HEK293 (cell line): ENCODE measurements at regions not wholly inside any gene's neighbourhood (a gene's known extent, or its start where the extent isn't known, plus 50 kb on each side); places are given as distances from the start of the nearest gene placed in this dataset.

Experiments
- CTCF ChIA-PET: fragments of 350-600 bp; formaldehyde crosslinking; extraction: SDS; loops from one replicate; lab custom pipeline; 2021; ENCODE audit warnings: antibody characterized with exemption; lab: Yijun Ruan, JAX
- POLR2A ChIA-PET: fragments of 300-600 bp; formaldehyde crosslinking; extraction: SDS; loops from one replicate; lab custom pipeline; 2020; ENCODE audit warnings: antibody characterized with exemption, inconsistent platforms; lab: Yijun Ruan, JAX
- H3K27ac ChIP-seq: fragments of 200-500 bp; sonication (Bioruptor generic); 2 replicates; pipeline ENCODE4 v1.5.1; 2014; ENCODE audit warnings: low read depth, low read length, control low read depth, inconsistent platforms; ENCODE audit errors: extremely low read depth
- H3K36me3 ChIP-seq, 2 experiments: fragments of 200-500 bp in 1 of 2; sonication (Bioruptor generic) in 1 of 2; 1 replicate in 1 of 2; 2 replicates in 1 of 2; pipeline ENCODE4 v1.5.1; 2014 to 2017; ENCODE audit warnings: inconsistent platforms in 2 of 2, low read length in 2 of 2; ENCODE audit not compliant: control insufficient read depth in 2 of 2, insufficient read depth in 1 of 2
- H3K4me1 ChIP-seq: fragments of 200-500 bp; sonication (Bioruptor generic); 2 replicates; pipeline ENCODE4 v1.5.1; 2014; ENCODE audit warnings: mild to moderate bottlenecking, low read length, inconsistent platforms; ENCODE audit not compliant: control insufficient read depth, insufficient read depth
- H3K4me3 ChIP-seq: 2 replicates; pipeline ENCODE4 v1.5.1; 2011; ENCODE audit warnings: low read depth, mild to moderate bottlenecking, control low read depth, low read length, moderate library complexity
- H3K9me3 ChIP-seq: fragments of 200-500 bp; sonication (Bioruptor generic); 2 replicates; pipeline ENCODE4 v1.5.1; 2014; ENCODE audit warnings: low read depth, low read length, inconsistent platforms; ENCODE audit not compliant: control insufficient read depth, insufficient read depth
- CTCF ChIP-seq: fragments of 450-650 bp; formaldehyde crosslinking; IDR thresholded peaks from 2 replicates; pipeline ENCODE4 v1.5.1; 2016; ENCODE audit warnings: missing biosample characterization, missing genetic modification characterization
- GLI4 ChIP-seq: fragments of 450-650 bp; formaldehyde crosslinking; IDR thresholded peaks from 2 replicates; pipeline ENCODE4 v1.5.1; 2016; ENCODE audit warnings: missing biosample characterization, missing genetic modification characterization
- HOXD13 ChIP-seq: sonication (generic); formaldehyde crosslinking; IDR thresholded peaks from 2 replicates; pipeline ENCODE4 v1.8.0; 2022; ENCODE audit warnings: missing genetic modification reagents, borderline replicate concordance
- INSM2 ChIP-seq: fragments of 450-650 bp; formaldehyde crosslinking; IDR thresholded peaks from 2 replicates; pipeline ENCODE4 v1.5.1; 2016; ENCODE audit warnings: missing biosample characterization, missing genetic modification characterization
- MYNN ChIP-seq: fragments of 450-650 bp; formaldehyde crosslinking; IDR thresholded peaks from 2 replicates; pipeline ENCODE4 v1.5.1; 2016; ENCODE audit warnings: missing biosample characterization, missing genetic modification characterization, borderline replicate concordance
- SP7 ChIP-seq: fragments of 450-650 bp; formaldehyde crosslinking; IDR thresholded peaks from 2 replicates; pipeline ENCODE4 v1.5.1; 2016; ENCODE audit warnings: missing biosample characterization, missing genetic modification characterization
- TRIM28 ChIP-seq: IDR thresholded peaks from 2 replicates; pipeline ENCODE4 v1.6.1; 2011; ENCODE audit warnings: low read length, control low read depth, borderline replicate concordance
- ZNF138 ChIP-seq: fragments of 450-650 bp; formaldehyde crosslinking; IDR thresholded peaks from 2 replicates; pipeline ENCODE4 v1.5.1; 2016; ENCODE audit warnings: missing biosample characterization, missing genetic modification characterization, borderline replicate concordance
- ZNF140 ChIP-seq: fragments of 450-650 bp; formaldehyde crosslinking; IDR thresholded peaks from 2 replicates; pipeline ENCODE4 v1.5.1; 2016; ENCODE audit warnings: missing biosample characterization, missing genetic modification characterization
- ZNF146 ChIP-seq: fragments of 450-650 bp; formaldehyde crosslinking; IDR thresholded peaks from 2 replicates; pipeline ENCODE4 v1.5.1; 2016; ENCODE audit warnings: missing biosample characterization, missing genetic modification characterization
- ZNF2 ChIP-seq: fragments of 450-650 bp; formaldehyde crosslinking; IDR thresholded peaks from 2 replicates; pipeline ENCODE4 v1.5.1; 2016; ENCODE audit warnings: missing biosample characterization, missing genetic modification characterization
- ZNF211 ChIP-seq: fragments of 450-650 bp; formaldehyde crosslinking; IDR thresholded peaks from 2 replicates; pipeline ENCODE4 v1.5.1; 2016; ENCODE audit warnings: low read depth, missing biosample characterization, missing genetic modification characterization
- ZNF221 ChIP-seq: fragments of 450-650 bp; formaldehyde crosslinking; IDR thresholded peaks from 2 replicates; pipeline ENCODE4 v1.5.1; 2017; ENCODE audit warnings: missing biosample characterization, missing genetic modification characterization, borderline replicate concordance
- ZNF248 ChIP-seq: fragments of 450-650 bp; formaldehyde crosslinking; IDR thresholded peaks from 2 replicates; pipeline ENCODE4 v1.5.1; 2017; ENCODE audit warnings: missing biosample characterization, missing genetic modification characterization
- ZNF311 ChIP-seq: fragments of 450-650 bp; formaldehyde crosslinking; IDR thresholded peaks from 2 replicates; pipeline ENCODE4 v1.5.1; 2017; ENCODE audit warnings: missing biosample characterization, missing genetic modification characterization, borderline replicate concordance
- ZNF335 ChIP-seq: fragments of 450-650 bp; formaldehyde crosslinking; conservative IDR thresholded peaks from 2 replicates; pipeline ENCODE4 v1.5.1; 2016; ENCODE audit warnings: missing biosample characterization, missing genetic modification characterization
- ZNF404 ChIP-seq: fragments of 450-650 bp; formaldehyde crosslinking; IDR thresholded peaks from 2 replicates; pipeline ENCODE4 v1.5.1; 2017; ENCODE audit warnings: missing biosample characterization, missing genetic modification characterization
- ZNF514 ChIP-seq: fragments of 450-650 bp; formaldehyde crosslinking; IDR thresholded peaks from 2 replicates; pipeline ENCODE4 v1.5.1; 2016; ENCODE audit warnings: missing biosample characterization, missing genetic modification characterization
- ZNF530 ChIP-seq: fragments of 450-650 bp; formaldehyde crosslinking; IDR thresholded peaks from 2 replicates; pipeline ENCODE4 v1.5.1; 2016; ENCODE audit warnings: low read depth, missing biosample characterization, missing genetic modification characterization
- ZNF555 ChIP-seq: fragments of 450-650 bp; formaldehyde crosslinking; conservative IDR thresholded peaks from 2 replicates; pipeline ENCODE4 v1.5.1; 2017; ENCODE audit warnings: missing biosample characterization, mild to moderate bottlenecking, missing genetic modification characterization, inconsistent platforms
- ZNF571 ChIP-seq: fragments of 450-650 bp; formaldehyde crosslinking; IDR thresholded peaks from 2 replicates; pipeline ENCODE4 v1.5.0; 2017; ENCODE audit warnings: missing biosample characterization, missing genetic modification characterization
- ZNF623 ChIP-seq: fragments of 450-650 bp; formaldehyde crosslinking; IDR thresholded peaks from 2 replicates; pipeline ENCODE4 v1.5.1; 2016; ENCODE audit warnings: missing biosample characterization, missing genetic modification characterization
- ZNF654 ChIP-seq: fragments of 450-650 bp; formaldehyde crosslinking; IDR thresholded peaks from 2 replicates; pipeline ENCODE4 v1.5.1; 2016; ENCODE audit warnings: low read depth, missing biosample characterization, missing genetic modification characterization
- ZNF792 ChIP-seq: fragments of 450-650 bp; formaldehyde crosslinking; IDR thresholded peaks from 2 replicates; pipeline ENCODE4 v1.5.1; 2016; ENCODE audit warnings: missing biosample characterization, missing genetic modification characterization

- TF ChIP-seq ZNF2 (tag by site-specific recombination), result no peak
- TF ChIP-seq ZNF792, result no peak
- no peak for TF ChIP-seq HOXD13 (CRISPR knock-in tag)
- TF ChIP-seq MYNN (tag by site-specific recombination), result no peak
- no peak for TF ChIP-seq ZNF248 (tag by site-specific recombination)
- TF ChIP-seq ZNF221, result no peak
- no peak for TF ChIP-seq ZNF514 (tag by site-specific recombination)
- no peak for TF ChIP-seq INSM2 (tag by site-specific recombination)
- TF ChIP-seq GLI4 (tag by site-specific recombination), result no peak
- TF ChIP-seq ZNF404, result no peak
- TF ChIP-seq ZNF138, result no peak
- no peak for TF ChIP-seq SP7 (tag by site-specific recombination)
- TF ChIP-seq ZNF211 (tag by site-specific recombination), result no peak
- ChIA-PET CTCF (no interaction called here), POLR2A (no interaction called here)
- Histone ChIP-seq H3K4me1 (no peaks in the 10 kb centered on the region), H3K9me3 (no peaks in the 10 kb centered on the region), H3K4me3 (no peak overlapping the region), H3K36me3 (no peaks in the 10 kb centered on the region), H3K27ac (no peak overlapping the region)
Observed at GRCh38 chr9:91087462-91087759, 274.3 kb downstream of the AUH start.

GRCh38 chr9:91089405-91090129 lies 272.2 kb downstream of the AUH start:
- Histone ChIP-seq H3K9me3 (no peaks in the 10 kb centered on the region), H3K27ac (no peak overlapping the region)
- TF ChIP-seq ZNF311 (no peak), ZNF140 (tag by site-specific recombination) (no peak), ZNF571 (tag by site-specific recombination) (no peak), ZNF530 (tag by site-specific recombination) (no peak), TRIM28 (no peak), ZNF555 (no peak), CTCF (tag by site-specific recombination) (0 out of 2 replicates have a peak, but pooled peaks have one; percentile 42), ZNF335 (no peak), ZNF654 (tag by site-specific recombination) (peak; percentile 22; the same call in 1 of the 2 replicates), ZNF623 (tag by site-specific recombination) (no peak), ZNF146 (tag by site-specific recombination) (no peak)
- TF ChIP-seq, all 188 proteins: peak for 2
- Histone ChIP-seq H3K4me3 (no peak overlapping the region), H3K4me1 (no peaks in the 10 kb centered on the region), H3K36me3 (no peaks in the 10 kb centered on the region)
- ChIA-PET CTCF (interaction anchor here (0.5 to 1.8 kb wide), 15 partner anchors 9 to 337 kb away, joined by 3 to 12 read pairs (median 4); no protein-coding TSS in a partner anchor), POLR2A (interaction anchor here (1.0 kb wide), 1 partner anchor 11 kb away, joined by 3 read pairs; no protein-coding TSS in a partner anchor)
